ENCODE measurements at regions not wholly inside any gene's neighbourhood (a gene's known extent, or its start where the extent isn't known, plus 50 kb on each side); places are given as distances from the start of the nearest gene placed in this dataset.

DNA sequence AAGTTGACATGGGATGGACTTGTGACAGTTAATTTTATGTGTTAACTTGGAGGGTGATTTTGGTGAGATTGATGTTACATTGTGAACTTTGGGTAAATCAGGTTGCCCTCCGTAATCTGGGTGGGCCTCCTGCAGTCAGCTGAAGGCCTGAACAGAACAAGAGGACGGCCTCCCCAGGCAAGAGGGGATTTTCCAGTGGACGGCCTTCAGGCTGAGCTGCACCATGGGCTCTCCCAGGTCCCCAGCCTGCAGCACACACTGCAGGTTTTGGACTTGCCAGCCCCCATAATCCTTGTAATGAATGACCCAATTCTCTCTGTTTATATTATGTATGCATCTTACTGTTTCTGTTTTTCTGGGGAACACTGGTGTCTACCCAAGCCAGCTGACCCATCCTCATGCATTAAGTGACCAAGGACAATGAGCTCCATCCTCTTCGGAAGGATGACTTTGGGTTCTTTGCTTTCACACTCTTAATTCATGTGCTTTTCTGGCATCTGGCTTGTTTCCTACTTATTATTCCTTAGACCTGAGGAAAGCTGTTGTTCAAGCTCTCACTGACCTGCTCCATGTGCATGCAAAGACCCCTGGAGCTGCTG lies 64.2 kb downstream of the DACT2 start:
- TF ChIP-seq EZH2phosphoT487 (IDR thresholded peaks at IDR 0.05; ENCODE audit: low read length) (no peak), EZH2 (optimal IDR thresholded peaks at IDR 0.05; ENCODE audit: low read depth, low read length) (no peak)
- TF ChIP-seq, protein P1, sequence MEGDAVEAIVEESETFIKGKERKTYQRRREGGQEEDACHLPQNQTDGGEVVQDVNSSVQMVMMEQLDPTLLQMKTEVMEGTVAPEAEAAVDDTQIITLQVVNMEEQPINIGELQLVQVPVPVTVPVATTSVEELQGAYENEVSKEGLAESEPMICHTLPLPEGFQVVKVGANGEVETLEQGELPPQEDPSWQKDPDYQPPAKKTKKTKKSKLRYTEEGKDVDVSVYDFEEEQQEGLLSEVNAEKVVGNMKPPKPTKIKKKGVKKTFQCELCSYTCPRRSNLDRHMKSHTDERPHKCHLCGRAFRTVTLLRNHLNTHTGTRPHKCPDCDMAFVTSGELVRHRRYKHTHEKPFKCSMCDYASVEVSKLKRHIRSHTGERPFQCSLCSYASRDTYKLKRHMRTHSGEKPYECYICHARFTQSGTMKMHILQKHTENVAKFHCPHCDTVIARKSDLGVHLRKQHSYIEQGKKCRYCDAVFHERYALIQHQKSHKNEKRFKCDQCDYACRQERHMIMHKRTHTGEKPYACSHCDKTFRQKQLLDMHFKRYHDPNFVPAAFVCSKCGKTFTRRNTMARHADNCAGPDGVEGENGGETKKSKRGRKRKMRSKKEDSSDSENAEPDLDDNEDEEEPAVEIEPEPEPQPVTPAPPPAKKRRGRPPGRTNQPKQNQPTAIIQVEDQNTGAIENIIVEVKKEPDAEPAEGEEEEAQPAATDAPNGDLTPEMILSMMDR (IDR thresholded peaks at IDR 0.05; ENCODE audit: low read length), result no peak
- Histone ChIP-seq H3K79me2 (ENCODE audit: low read length) (no peaks in the 10 kb centered on the region), H2AFZ (ENCODE audit: low read length) (no peak overlapping the region), H4K20me1 (ENCODE audit: insufficient read depth, low read length) (no peaks in the 10 kb centered on the region), H3K27ac (ENCODE audit: low read length) (no peak overlapping the region), H3K36me3 (replicated peaks; ENCODE audit: insufficient read depth, low read length) (no peaks in the 10 kb centered on the region), H3K4me2 (ENCODE audit: low read depth, low read length) (no peak overlapping the region), H3K9ac (ENCODE audit: low read length) (no peak overlapping the region), H3K4me3 (ENCODE audit: low read length) (no peak overlapping the region), H3K4me1 (ENCODE audit: low read length) (no peaks in the 10 kb centered on the region), H3K9me2 (replicated peaks; ENCODE audit: insufficient read depth, low read length) (no peaks in the 10 kb centered on the region), H3K27me3 (replicated peaks; ENCODE audit: insufficient read depth, low read length) (no peaks in the 10 kb centered on the region), H3K9me3 (replicated peaks; ENCODE audit: insufficient read depth, low read length) (no peaks in the 10 kb centered on the region), H3F3A (ENCODE audit: insufficient read depth, low read length) (no peaks in the 10 kb centered on the region)
- no peak for DNase-seq

DNA sequence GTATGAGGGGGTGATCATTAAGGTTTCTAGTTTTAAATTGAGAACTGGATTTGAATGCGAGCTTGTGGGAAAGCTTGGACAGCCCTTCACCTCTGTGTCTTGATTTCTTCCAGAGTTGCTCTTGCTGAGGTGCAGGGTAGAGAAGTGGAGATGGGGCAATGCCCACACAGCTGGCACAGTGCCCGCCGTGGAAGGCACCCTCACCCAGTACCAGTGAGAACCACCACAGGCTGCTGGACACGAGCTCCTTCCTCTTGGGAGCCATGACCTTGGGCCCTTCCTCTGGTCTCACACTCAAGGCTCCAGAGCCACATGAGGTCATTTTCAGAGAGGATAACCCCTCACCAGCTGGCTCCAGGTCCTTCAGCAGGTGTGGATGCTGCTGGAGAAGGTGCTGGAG lies 67.3 kb downstream of the DACT2 start:
- Histone ChIP-seq H2AFZ (ENCODE audit: low read length) (no peak overlapping the region), H3K4me2 (ENCODE audit: low read depth, low read length) (no peak overlapping the region), H3K27me3 (replicated peaks; ENCODE audit: insufficient read depth, low read length) (no peaks in the 10 kb centered on the region; the same call in 1 of the 2 replicates), H4K20me1 (ENCODE audit: insufficient read depth, low read length) (no peaks in the 10 kb centered on the region), H3K36me3 (replicated peaks; ENCODE audit: insufficient read depth, low read length) (no peaks in the 10 kb centered on the region), H3K4me1 (ENCODE audit: low read length) (no peaks in the 10 kb centered on the region), H3K4me3 (ENCODE audit: low read length) (no peak overlapping the region), H3K9me2 (replicated peaks; ENCODE audit: insufficient read depth, low read length) (no peaks in the 10 kb centered on the region), H3K9ac (ENCODE audit: low read length) (no peak overlapping the region), H3F3A (ENCODE audit: insufficient read depth, low read length) (no peaks in the 10 kb centered on the region), H3K9me3 (replicated peaks; ENCODE audit: insufficient read depth, low read length) (no peaks in the 10 kb centered on the region), H3K27ac (ENCODE audit: low read length) (no peak overlapping the region), H3K79me2 (ENCODE audit: low read length) (no peaks in the 10 kb centered on the region)
- TF ChIP-seq, protein P1 (IDR thresholded peaks at IDR 0.05; ENCODE audit: low read length), result no peak
- no peak for TF ChIP-seq EZH2phosphoT487 (IDR thresholded peaks at IDR 0.05; ENCODE audit: low read length)
- no peak for TF ChIP-seq EZH2 (optimal IDR thresholded peaks at IDR 0.05; ENCODE audit: low read depth, low read length)
- DNase-seq, result no peak

DNA sequence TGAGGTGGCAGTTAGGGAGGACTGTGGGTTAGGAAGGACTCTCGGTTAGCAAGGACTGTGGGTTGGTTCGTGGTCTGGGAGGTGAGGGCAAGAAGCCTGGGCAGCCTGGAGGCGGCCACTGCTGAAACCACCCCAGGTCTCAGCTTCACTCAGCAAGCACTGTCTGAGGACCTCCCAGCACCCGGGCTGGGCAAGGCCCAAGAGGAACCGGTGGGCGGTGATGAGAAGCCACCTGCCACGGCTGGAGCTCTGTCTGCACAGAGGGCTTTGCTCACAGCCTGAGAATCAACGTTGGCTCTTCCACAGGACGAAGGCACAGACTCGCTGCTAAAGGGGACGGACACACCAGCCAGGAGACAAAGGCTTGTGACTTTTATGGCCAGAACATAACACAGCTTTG lies 69.3 kb downstream of the DACT2 start:
- Histone ChIP-seq H3K9me3 (replicated peaks; ENCODE audit: insufficient read depth, low read length) (no peaks in the 10 kb centered on the region), H3K9me2 (replicated peaks; ENCODE audit: insufficient read depth, low read length) (no peaks in the 10 kb centered on the region), H3K27ac (ENCODE audit: low read length) (no peak overlapping the region), H3K4me2 (ENCODE audit: low read depth, low read length) (no peak overlapping the region), H2AFZ (ENCODE audit: low read length) (no peak overlapping the region), H3K27me3 (replicated peaks; ENCODE audit: insufficient read depth, low read length) (no peaks in the 10 kb centered on the region; the same call in 1 of the 2 replicates), H3K9ac (ENCODE audit: low read length) (no peak overlapping the region), H3K4me3 (ENCODE audit: low read length) (no peak overlapping the region), H3K36me3 (replicated peaks; ENCODE audit: insufficient read depth, low read length) (no peaks in the 10 kb centered on the region), H3K4me1 (ENCODE audit: low read length) (no peaks in the 10 kb centered on the region), H3K79me2 (ENCODE audit: low read length) (no peaks in the 10 kb centered on the region), H3F3A (ENCODE audit: insufficient read depth, low read length) (no peaks in the 10 kb centered on the region), H4K20me1 (ENCODE audit: insufficient read depth, low read length) (no peaks in the 10 kb centered on the region)
- no peak for DNase-seq
- TF ChIP-seq EZH2phosphoT487 (IDR thresholded peaks at IDR 0.05; ENCODE audit: low read length) (no peak), EZH2 (optimal IDR thresholded peaks at IDR 0.05; ENCODE audit: low read depth, low read length) (no peak)

DNA sequence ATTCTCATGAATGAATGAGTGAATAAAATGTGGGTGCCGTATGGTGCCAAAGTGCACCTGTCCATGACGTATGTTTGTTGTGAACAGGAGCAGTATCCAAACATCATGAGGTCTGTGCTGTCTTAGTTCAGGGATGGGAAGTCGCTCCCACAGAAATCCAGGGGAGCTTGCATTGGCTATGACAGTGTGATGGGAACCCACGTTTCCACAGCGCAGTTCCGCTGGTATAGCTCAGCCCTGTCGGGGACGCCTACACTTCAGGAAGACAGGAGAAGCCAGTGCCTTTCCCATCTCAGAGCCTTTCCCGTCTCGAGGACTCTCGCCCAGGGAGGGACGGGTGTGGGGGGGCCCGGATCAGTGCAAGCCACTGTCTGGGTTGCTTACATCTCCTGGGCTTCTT lies 69.8 kb downstream of the DACT2 start:
- TF ChIP-seq EZH2phosphoT487 (IDR thresholded peaks at IDR 0.05; ENCODE audit: low read length) (no peak), EZH2 (optimal IDR thresholded peaks at IDR 0.05; ENCODE audit: low read depth, low read length) (no peak)
- TF ChIP-seq, protein P1 (IDR thresholded peaks at IDR 0.05; ENCODE audit: low read length), result no peak
- H4K20me1 ChIP-seq (ENCODE audit: insufficient read depth, low read length), result no peaks in the 10 kb centered on the region
- H3K27ac ChIP-seq (ENCODE audit: low read length), result no peak overlapping the region
- H3F3A ChIP-seq (ENCODE audit: insufficient read depth, low read length), result no peaks in the 10 kb centered on the region
- no peak overlapping the region for H3K4me2 ChIP-seq (ENCODE audit: low read depth, low read length)
- no peak overlapping the region for H2AFZ ChIP-seq (ENCODE audit: low read length)
- H3K27me3 ChIP-seq (replicated peaks; ENCODE audit: insufficient read depth, low read length), result no peaks in the 10 kb centered on the region; the same call in 1 of the 2 replicates
- H3K4me1 ChIP-seq (ENCODE audit: low read length), result no peaks in the 10 kb centered on the region
- H3K36me3 ChIP-seq (replicated peaks; ENCODE audit: insufficient read depth, low read length), result no peaks in the 10 kb centered on the region
- H3K9ac ChIP-seq (ENCODE audit: low read length), result no peak overlapping the region
- no peaks in the 10 kb centered on the region for H3K9me3 ChIP-seq (replicated peaks; ENCODE audit: insufficient read depth, low read length)
- no peak for DNase-seq
- H3K79me2 ChIP-seq (ENCODE audit: low read length), result no peaks in the 10 kb centered on the region
- no peak overlapping the region for H3K4me3 ChIP-seq (ENCODE audit: low read length)
- H3K9me2 ChIP-seq (replicated peaks; ENCODE audit: insufficient read depth, low read length), result no peaks in the 10 kb centered on the region
